ENCODE measurements at regions not wholly inside any gene's neighbourhood (a gene's known extent, or its start where the extent isn't known, plus 50 kb on each side); places are given as distances from the start of the nearest gene placed in this dataset.
"Not testable (repeated sequence)": the region's sequence is repeated elsewhere in the genome, so short reads cannot be mapped to it uniquely, and the experiment has no call there.

DNA sequence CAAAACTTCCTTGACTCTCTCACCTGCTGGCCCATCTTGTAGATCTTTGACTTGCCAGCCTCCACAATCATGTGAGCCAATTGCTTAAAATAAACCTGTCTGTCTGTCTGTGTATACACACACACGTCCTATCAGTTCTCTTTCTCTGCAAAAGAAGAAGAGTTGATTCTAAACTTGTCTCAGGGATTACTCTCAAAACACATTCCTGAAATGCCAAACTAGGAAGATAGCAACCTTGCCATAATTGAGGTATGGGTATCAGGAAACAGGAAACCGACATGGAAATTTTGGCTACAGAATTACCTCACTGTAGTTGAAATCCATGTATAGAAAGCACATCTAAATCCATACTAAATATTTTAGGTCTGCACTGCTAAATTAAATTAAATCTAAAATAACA is 483.4 kb downstream of the PLK2 start:
- H3K36me3 ChIP-seq (ENCODE audit: control insufficient read depth in 4 of 4, insufficient read depth in 4 of 4, low read length in 3 of 4): no peaks in the 10 kb centered on the region
- H3K27me3 ChIP-seq (replicated peaks in 2 of 5; ENCODE audit: control insufficient read depth in 4 of 5, insufficient read depth in 5 of 5, low read length in 4 of 5): no peaks in the 10 kb centered on the region
- H3K4me3 ChIP-seq (ENCODE audit: control insufficient read depth in 1 of 7, extremely low read depth in 1 of 7, insufficient read depth in 4 of 7, low read depth in 2 of 7, low read length in 6 of 7): no peak overlapping the region
- H3K4me1 ChIP-seq (ENCODE audit: control extremely low read depth in 1 of 4, control insufficient read depth in 4 of 4, insufficient read depth in 4 of 4, low read length in 3 of 4): no peaks in the 10 kb centered on the region
- WGBS (ENCODE audit: insufficient coverage): no CpG with 5 or more reads among the region's 2 CpGs
- ChIA-PET POLR2A (interaction anchor here (0.6 kb wide), 1 partner anchor 41 kb away, joined by 3 read pairs; no protein-coding TSS in a partner anchor), CTCF (no interaction called here)
- peaks cover 0 to 3% (median 2%) of the 10 kb centered on the region in 5 experiments for H3K9me3 ChIP-seq (ENCODE audit: control extremely low read depth in 1 of 5, control insufficient read depth in 4 of 5, insufficient read depth in 2 of 5, low read depth in 1 of 5, low read length in 4 of 5)
- no peak for DNase-seq
- no peak overlapping the region for H3K27ac ChIP-seq (ENCODE audit: insufficient read depth in 1 of 2, low read depth in 1 of 2, low read length in 2 of 2, poor library complexity in 1 of 2, severe bottlenecking in 2 of 2)

DNA sequence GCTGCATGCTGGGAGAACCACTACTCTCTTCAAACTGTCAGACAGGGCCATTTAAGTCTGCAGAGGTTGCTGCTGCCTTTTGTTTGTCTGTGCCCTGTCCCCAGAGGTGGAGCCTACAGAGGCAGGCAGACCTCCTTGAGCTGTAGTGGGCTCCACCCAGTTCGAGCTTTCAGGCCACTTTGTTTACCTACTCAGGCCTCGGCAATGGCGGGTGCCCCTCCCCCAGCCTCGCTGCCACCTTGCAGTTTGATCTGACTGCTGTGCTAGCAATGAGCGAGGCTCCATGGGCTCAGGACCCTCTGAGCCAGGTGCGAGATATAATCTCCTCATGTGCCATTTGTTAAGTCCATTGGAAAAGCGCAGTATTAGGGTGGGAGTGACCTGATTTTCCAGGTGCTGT is 487.8 kb downstream of the PLK2 start:
- DNase-seq; H3K27ac ChIP-seq (ENCODE audit: insufficient read depth in 1 of 2, low read depth in 1 of 2, low read length in 2 of 2, poor library complexity in 1 of 2, severe bottlenecking in 2 of 2); H3K9me3 ChIP-seq (ENCODE audit: control extremely low read depth in 1 of 5, control insufficient read depth in 4 of 5, insufficient read depth in 2 of 5, low read depth in 1 of 5, low read length in 4 of 5); H3K27me3 ChIP-seq (replicated peaks in 2 of 5; ENCODE audit: control insufficient read depth in 4 of 5, insufficient read depth in 5 of 5, low read length in 4 of 5); H3K4me3 ChIP-seq (ENCODE audit: control insufficient read depth in 1 of 7, extremely low read depth in 1 of 7, insufficient read depth in 4 of 7, low read depth in 2 of 7, low read length in 6 of 7); H3K36me3 ChIP-seq (ENCODE audit: control insufficient read depth in 4 of 4, insufficient read depth in 4 of 4, low read length in 3 of 4); H3K4me1 ChIP-seq (ENCODE audit: control extremely low read depth in 1 of 4, control insufficient read depth in 4 of 4, insufficient read depth in 4 of 4, low read length in 3 of 4); POLR2A ChIA-PET; CTCF ChIA-PET: not testable (repeated sequence)
- 100% methylated on average over 1 of the region's 7 CpGs for WGBS (ENCODE audit: insufficient coverage)

DNA sequence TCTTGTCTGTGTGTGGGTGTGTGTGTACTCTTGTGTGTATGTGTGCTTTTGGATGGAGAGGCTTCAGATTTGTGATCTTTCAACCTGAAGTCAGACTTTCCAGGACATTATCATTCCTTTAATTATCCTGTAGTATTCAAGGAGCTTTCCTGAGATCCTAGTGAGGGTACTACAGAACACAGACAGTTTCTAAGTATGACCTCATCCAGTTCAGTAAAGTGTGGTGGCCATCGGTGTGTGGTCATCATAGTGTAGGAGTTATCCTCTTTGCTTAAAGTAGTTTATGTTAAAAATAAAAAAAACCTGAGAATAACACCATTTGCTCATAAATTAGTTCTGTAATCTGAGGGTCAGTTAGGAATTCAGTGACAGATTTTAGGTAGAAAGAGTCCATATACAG is 478.0 kb upstream of the ACTBL2 start:
- no CpG with 5 or more reads among the region's 1 CpG for WGBS (ENCODE audit: insufficient coverage)
- DNase-seq: no peak
- H3K4me3 ChIP-seq (ENCODE audit: control insufficient read depth in 1 of 7, extremely low read depth in 1 of 7, insufficient read depth in 4 of 7, low read depth in 2 of 7, low read length in 6 of 7): no peak overlapping the region
- ChIA-PET POLR2A (no interaction called here), CTCF (interaction anchor here (1.4 kb wide), 1 partner anchor 10 kb away, joined by 3 read pairs; no protein-coding TSS in a partner anchor)
- H3K27me3 ChIP-seq (replicated peaks in 2 of 5; ENCODE audit: control insufficient read depth in 4 of 5, insufficient read depth in 5 of 5, low read length in 4 of 5): no peaks in the 10 kb centered on the region
- peaks cover 0 to 14% (median 4%) of the 10 kb centered on the region in 5 experiments for H3K9me3 ChIP-seq (ENCODE audit: control extremely low read depth in 1 of 5, control insufficient read depth in 4 of 5, insufficient read depth in 2 of 5, low read depth in 1 of 5, low read length in 4 of 5)
- no peaks in the 10 kb centered on the region for H3K36me3 ChIP-seq (ENCODE audit: control insufficient read depth in 4 of 4, insufficient read depth in 4 of 4, low read length in 3 of 4)
- no peak overlapping the region for H3K27ac ChIP-seq (ENCODE audit: insufficient read depth in 1 of 2, low read depth in 1 of 2, low read length in 2 of 2, poor library complexity in 1 of 2, severe bottlenecking in 2 of 2)
- peaks cover 5 to 27% (median 20%) of the 10 kb centered on the region in 4 experiments for H3K4me1 ChIP-seq (ENCODE audit: control extremely low read depth in 1 of 4, control insufficient read depth in 4 of 4, insufficient read depth in 4 of 4, low read length in 3 of 4)

DNA sequence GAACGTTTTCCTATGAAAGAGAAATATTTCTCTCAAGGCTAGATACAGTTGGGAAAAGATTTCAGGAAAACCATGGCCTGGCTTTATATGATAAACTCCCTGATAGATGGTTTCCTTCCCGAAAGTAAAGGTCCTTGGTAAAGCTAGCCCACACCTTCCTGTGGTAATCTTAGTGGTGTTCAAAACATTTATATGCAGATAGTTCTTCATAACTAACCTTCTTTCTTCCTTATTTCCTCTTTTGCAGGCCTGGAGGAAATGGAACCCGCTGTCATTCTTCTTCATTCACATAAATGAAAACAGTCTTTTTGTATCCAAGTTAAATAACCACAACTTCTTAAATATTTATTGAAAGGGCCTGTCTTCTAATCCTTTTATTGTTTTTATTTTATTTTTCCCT is 474.0 kb upstream of the ACTBL2 start:
- peaks cover 10 to 39% (median 25%) of the 10 kb centered on the region in 4 experiments for H3K4me1 ChIP-seq (ENCODE audit: control extremely low read depth in 1 of 4, control insufficient read depth in 4 of 4, insufficient read depth in 4 of 4, low read length in 3 of 4)
- peak overlapping the region in 1 of 2 experiments; percentile 7 for H3K27ac ChIP-seq (ENCODE audit: insufficient read depth in 1 of 2, low read depth in 1 of 2, low read length in 2 of 2, poor library complexity in 1 of 2, severe bottlenecking in 2 of 2)
- 6% methylated on average over 2 of the region's 3 CpGs for WGBS (ENCODE audit: insufficient coverage)
- CTCF ChIA-PET: no interaction called here
- peak overlapping the region in 1 of 7 experiments; percentile 35 for H3K4me3 ChIP-seq (ENCODE audit: control insufficient read depth in 1 of 7, extremely low read depth in 1 of 7, insufficient read depth in 4 of 7, low read depth in 2 of 7, low read length in 6 of 7)
- DNase-seq: peak; percentile 42 to 82 (median 75)
- H3K9me3 ChIP-seq (ENCODE audit: control extremely low read depth in 1 of 5, control insufficient read depth in 4 of 5, insufficient read depth in 2 of 5, low read depth in 1 of 5, low read length in 4 of 5): no peaks in the 10 kb centered on the region
- POLR2A ChIA-PET: no interaction called here
- H3K27me3 ChIP-seq (replicated peaks in 2 of 5; ENCODE audit: control insufficient read depth in 4 of 5, insufficient read depth in 5 of 5, low read length in 4 of 5): no peaks in the 10 kb centered on the region
- H3K36me3 ChIP-seq (ENCODE audit: control insufficient read depth in 4 of 4, insufficient read depth in 4 of 4, low read length in 3 of 4): no peaks in the 10 kb centered on the region

DNA sequence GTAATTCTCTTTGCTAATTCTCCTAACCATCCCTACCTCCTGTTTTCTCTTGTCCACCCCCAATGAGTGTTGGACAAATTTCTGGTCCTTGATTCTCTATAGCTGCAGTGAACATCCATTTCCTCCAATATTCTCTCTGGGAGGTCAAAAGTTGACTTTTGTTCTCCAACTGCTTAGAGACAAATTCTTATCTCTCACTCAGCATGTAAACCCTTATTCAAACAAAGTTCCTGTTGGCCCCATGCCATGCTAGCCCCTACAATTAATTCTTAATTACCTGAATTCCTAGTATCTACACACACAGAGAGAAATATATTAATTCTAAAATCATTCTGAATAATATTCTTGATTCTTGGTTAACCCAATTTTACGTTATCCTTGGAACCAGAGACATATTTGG is 472.9 kb upstream of the ACTBL2 start:
- Histone ChIP-seq H3K27me3 (replicated peaks in 2 of 5; ENCODE audit: control insufficient read depth in 4 of 5, insufficient read depth in 5 of 5, low read length in 4 of 5) (no peaks in the 10 kb centered on the region), H3K4me3 (ENCODE audit: control insufficient read depth in 1 of 7, extremely low read depth in 1 of 7, insufficient read depth in 4 of 7, low read depth in 2 of 7, low read length in 6 of 7) (no peak overlapping the region), H3K27ac (ENCODE audit: insufficient read depth in 1 of 2, low read depth in 1 of 2, low read length in 2 of 2, poor library complexity in 1 of 2, severe bottlenecking in 2 of 2) (no peak overlapping the region), H3K36me3 (ENCODE audit: control insufficient read depth in 4 of 4, insufficient read depth in 4 of 4, low read length in 3 of 4) (no peaks in the 10 kb centered on the region), H3K4me1 (ENCODE audit: control extremely low read depth in 1 of 4, control insufficient read depth in 4 of 4, insufficient read depth in 4 of 4, low read length in 3 of 4) (peaks cover 10 to 39% (median 25%) of the 10 kb centered on the region in 4 experiments), H3K9me3 (ENCODE audit: control extremely low read depth in 1 of 5, control insufficient read depth in 4 of 5, insufficient read depth in 2 of 5, low read depth in 1 of 5, low read length in 4 of 5) (no peaks in the 10 kb centered on the region)
- WGBS (ENCODE audit: insufficient coverage): no CpG with 5 or more reads among the region's 1 CpG
- ChIA-PET CTCF (no interaction called here), POLR2A (no interaction called here)
- DNase-seq: peak; percentile 13 to 75 (median 64)

DNA sequence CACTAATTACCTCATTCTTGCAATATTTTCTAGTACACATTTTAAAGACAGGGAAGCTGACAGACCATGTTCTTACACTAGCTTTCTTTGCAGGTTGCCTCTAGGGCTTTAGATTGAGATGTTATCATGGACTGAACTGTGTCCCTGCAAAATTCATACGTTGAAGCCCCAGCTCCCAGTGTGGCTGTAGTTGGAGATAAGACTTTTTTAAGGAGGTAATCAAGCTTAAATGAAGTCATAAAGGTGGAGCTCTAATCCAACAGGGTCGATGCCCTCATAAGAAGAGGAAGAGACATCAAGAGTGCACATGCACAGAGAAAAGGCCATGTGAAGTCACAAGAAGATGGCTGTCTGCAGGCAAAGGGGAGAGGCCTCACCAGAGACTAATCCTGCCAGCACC is 471.2 kb upstream of the ACTBL2 start:
- no peaks in the 10 kb centered on the region for H3K27me3 ChIP-seq (replicated peaks in 2 of 5; ENCODE audit: control insufficient read depth in 4 of 5, insufficient read depth in 5 of 5, low read length in 4 of 5)

DNA sequence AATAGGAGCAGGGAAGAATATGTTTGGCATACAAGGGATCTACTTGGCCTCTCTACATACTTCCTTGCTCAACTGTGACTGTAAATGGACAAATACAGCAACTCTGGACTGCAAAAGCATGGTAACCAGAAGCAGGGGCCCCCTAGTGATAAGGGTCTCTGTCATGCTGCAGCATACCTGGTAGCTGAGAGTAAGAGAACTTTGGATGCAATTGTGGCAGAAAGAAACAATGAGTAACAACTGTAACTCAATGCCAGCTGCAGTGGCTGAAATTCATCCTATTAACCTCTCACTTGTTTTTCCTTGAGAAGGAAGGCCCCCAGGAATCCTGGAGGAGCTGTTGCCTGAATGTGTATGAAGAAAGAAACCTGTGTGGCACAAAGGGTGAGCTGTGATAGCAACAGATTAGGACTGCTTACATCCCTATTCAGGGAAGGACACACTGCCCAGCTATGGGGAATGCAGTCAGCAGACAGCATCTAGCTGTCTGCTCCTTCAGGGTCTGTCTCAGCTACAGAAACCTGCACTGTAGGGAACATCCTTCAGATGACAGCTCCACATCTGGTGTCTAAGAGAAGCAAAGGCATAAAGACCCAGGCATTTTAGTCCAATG is 468.1 kb upstream of the ACTBL2 start:
- Histone ChIP-seq H3K27ac (ENCODE audit: insufficient read depth in 1 of 2, low read depth in 1 of 2, low read length in 2 of 2, poor library complexity in 1 of 2, severe bottlenecking in 2 of 2) (no peak overlapping the region), H3K9me3 (ENCODE audit: control extremely low read depth in 1 of 5, control insufficient read depth in 4 of 5, insufficient read depth in 2 of 5, low read depth in 1 of 5, low read length in 4 of 5) (no peaks in the 10 kb centered on the region), H3K4me1 (ENCODE audit: control extremely low read depth in 1 of 4, control insufficient read depth in 4 of 4, insufficient read depth in 4 of 4, low read length in 3 of 4) (peaks cover 6 to 17% (median 7%) of the 10 kb centered on the region in 4 experiments), H3K4me3 (ENCODE audit: control insufficient read depth in 1 of 7, extremely low read depth in 1 of 7, insufficient read depth in 4 of 7, low read depth in 2 of 7, low read length in 6 of 7) (no peak overlapping the region), H3K36me3 (ENCODE audit: control insufficient read depth in 4 of 4, insufficient read depth in 4 of 4, low read length in 3 of 4) (no peaks in the 10 kb centered on the region), H3K27me3 (replicated peaks in 2 of 5; ENCODE audit: control insufficient read depth in 4 of 5, insufficient read depth in 5 of 5, low read length in 4 of 5) (no peaks in the 10 kb centered on the region)
- POLR2A ChIA-PET: no interaction called here
- CTCF ChIA-PET: interaction anchor here (1.1 to 1.3 kb wide), 4 partner anchors 10 to 60 kb away, joined by 3 to 5 read pairs (median 4); no protein-coding TSS in a partner anchor
- DNase-seq: no peak

More for the DNA sequence above, 471.2 kb upstream of the ACTBL2 start:
- no peak overlapping the region for H3K4me3 ChIP-seq (ENCODE audit: control insufficient read depth in 1 of 7, extremely low read depth in 1 of 7, insufficient read depth in 4 of 7, low read depth in 2 of 7, low read length in 6 of 7)
- ChIA-PET POLR2A (no interaction called here), CTCF (interaction anchor here (0.8 kb wide), 1 partner anchor 78 kb away, joined by 4 read pairs; no protein-coding TSS in a partner anchor)
- WGBS (ENCODE audit: insufficient coverage): 0% methylated on average over 2 of the region's 2 CpGs
- H3K27ac ChIP-seq (ENCODE audit: insufficient read depth in 1 of 2, low read depth in 1 of 2, low read length in 2 of 2, poor library complexity in 1 of 2, severe bottlenecking in 2 of 2): no peak overlapping the region
- no peaks in the 10 kb centered on the region for H3K36me3 ChIP-seq (ENCODE audit: control insufficient read depth in 4 of 4, insufficient read depth in 4 of 4, low read length in 3 of 4)
- peak in 1 of 3 donors; percentile 16 for DNase-seq
- no peaks in the 10 kb centered on the region for H3K9me3 ChIP-seq (ENCODE audit: control extremely low read depth in 1 of 5, control insufficient read depth in 4 of 5, insufficient read depth in 2 of 5, low read depth in 1 of 5, low read length in 4 of 5)
- H3K4me1 ChIP-seq (ENCODE audit: control extremely low read depth in 1 of 4, control insufficient read depth in 4 of 4, insufficient read depth in 4 of 4, low read length in 3 of 4): peaks cover 10 to 39% (median 25%) of the 10 kb centered on the region in 4 experiments

Data from common myeloid progenitor, CD34-positive (primary cell).